GM18505 (cell line): ENCODE measurements at regions not wholly inside any gene's neighbourhood (a gene's known extent, or its start where the extent isn't known, plus 50 kb on each side); places are given as distances from the start of the nearest gene placed in this dataset.

Experiments used
- ATAC-seq: cut with Tn5 transposase; IDR thresholded peaks from one replicate; pipeline ENCODE4 v1.9.1; 2021; ENCODE audit not compliant: unreplicated experiment
- POLR2A ChIP-seq: IDR thresholded peaks from 4 replicates; pipeline ENCODE4 v1.6.1; 2011; ENCODE audit warnings: borderline replicate concordance; ENCODE audit not compliant: insufficient read depth, insufficient read length; ENCODE audit errors: extremely low read depth

- no peak for ATAC-seq
- TF ChIP-seq POLR2A: no peak
Observed at GRCh38 chrX:44643723-44644122, 101.1 kb upstream of the FUNDC1 start.

- ATAC-seq: no peak
- TF ChIP-seq POLR2A: no peak
Observed at GRCh38 chrX:44637282-44637681, 94.6 kb upstream of the FUNDC1 start.

- no peak for ATAC-seq
- no peak for TF ChIP-seq POLR2A
Observed at GRCh38 chrX:44621078-44621477, 78.4 kb upstream of the FUNDC1 start.

GRCh38 chrX:44619039-44619438 lies 76.4 kb upstream of the FUNDC1 start:
- ATAC-seq: no peak
- no peak for TF ChIP-seq POLR2A

- peak; percentile 98 for ATAC-seq
- no peak for TF ChIP-seq POLR2A
Observed at GRCh38 chrX:44596277-44596676, 53.6 kb upstream of the FUNDC1 start.
